ENCODE measurements at regions not wholly inside any gene's neighbourhood (a gene's known extent, or its start where the extent isn't known, plus 50 kb on each side); places are given as distances from the start of the nearest gene placed in this dataset.

GRCh38 chr2:144253743-144254142 is 266.2 kb downstream of the ZEB2 start:
- TF ChIP-seq E2F6 (IDR thresholded peaks at IDR 0.05; ENCODE audit: borderline replicate concordance in 1 of 2, extremely low read depth in 1 of 2, insufficient read depth in 1 of 2, insufficient read length in 1 of 2, low read depth in 1 of 2, low read length in 1 of 2, poor library complexity in 1 of 2, severe bottlenecking in 1 of 2) (no peak), NR1H2 (CRISPR knock-in tag; IDR thresholded peaks at IDR 0.05) (no peak), HOMEZ (CRISPR knock-in tag; IDR thresholded peaks at IDR 0.05) (no peak), ELF1 (tag; IDR thresholded peaks at IDR 0.05) (no peak), MEIS2 (IDR thresholded peaks at IDR 0.05; ENCODE audit: partially characterized antibody) (no peak), OTX1 (CRISPR knock-in tag; IDR thresholded peaks at IDR 0.05) (no peak), ARNT (IDR thresholded peaks at IDR 0.05) (no peak)
